HAP-1 (cell line): ENCODE measurements at regions not wholly inside any gene's neighbourhood (a gene's known extent, or its start where the extent isn't known, plus 50 kb on each side); places are given as distances from the start of the nearest gene placed in this dataset.

Experiments used
- DNase-seq, 2 experiments: peaks; one replicate each; pipeline ENCODE4 v3.0.0-alpha.2; 2016 to 2020; ENCODE audit warnings: low spot score in 2 of 2
- H3K27me3 ChIP-seq: fragments of 250-450 bp; sonication (Bioruptor Pico); 2 replicates; pipeline ENCODE4 v1.5.1; 2020; ENCODE audit warnings: low read depth, mild to moderate bottlenecking, moderate library complexity
- H3K36me3 ChIP-seq: fragments of 250-450 bp; sonication (Bioruptor Pico); replicated peaks from 2 replicates; pipeline ENCODE4 v1.5.1; 2020; ENCODE audit warnings: mild to moderate bottlenecking
- H3K4me1 ChIP-seq: fragments of 250-450 bp; sonication (Bioruptor Pico); 2 replicates; pipeline ENCODE4 v1.5.1; 2020; ENCODE audit warnings: mild to moderate bottlenecking
- H3K4me3 ChIP-seq: fragments of 250-450 bp; sonication (Bioruptor Pico); 2 replicates; pipeline ENCODE4 v1.5.1; 2020; ENCODE audit warnings: mild to moderate bottlenecking, moderate library complexity
- H3K9me3 ChIP-seq: fragments of 250-450 bp; sonication (Bioruptor Pico); 2 replicates; pipeline ENCODE4 v1.5.1; 2020; ENCODE audit warnings: mild to moderate bottlenecking, moderate library complexity
- in situ Hi-C: fragments of 300-500 bp; cut with MboI; formaldehyde crosslinking; loops from 3 replicates; pipeline ENCODE4 v1.14.3; 2020; ENCODE audit warnings: low sequenced_read_pairs, inconsistent platforms, mixed read lengths

DNA sequence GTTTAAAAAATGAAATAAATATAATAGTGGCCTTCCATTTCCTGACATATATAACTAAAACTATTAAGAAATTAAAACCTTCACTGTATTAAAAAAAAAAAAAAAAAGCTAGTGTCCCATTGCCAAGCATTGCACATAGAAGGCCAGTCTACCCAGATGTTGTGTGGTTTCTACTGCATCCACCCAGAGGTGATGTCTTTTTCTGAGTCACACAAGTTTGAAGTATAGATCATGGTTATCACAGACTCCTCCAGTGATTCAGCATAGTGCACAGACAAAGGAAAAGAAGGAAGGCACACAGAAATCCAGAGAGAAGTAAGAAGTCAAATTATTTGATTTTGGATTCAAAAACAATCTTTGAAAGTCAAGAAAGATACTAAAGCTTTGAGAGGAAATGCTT, 429.0 kb downstream of the ETV1 start:
- no peak for DNase-seq
- no peaks in the 10 kb centered on the region for H3K9me3 ChIP-seq
- H3K4me3 ChIP-seq: no peak overlapping the region
- H3K36me3 ChIP-seq: no peaks in the 10 kb centered on the region
- no peaks in the 10 kb centered on the region for H3K27me3 ChIP-seq
- no peaks in the 10 kb centered on the region for H3K4me1 ChIP-seq
- in situ Hi-C loops: no loop called here

DNA sequence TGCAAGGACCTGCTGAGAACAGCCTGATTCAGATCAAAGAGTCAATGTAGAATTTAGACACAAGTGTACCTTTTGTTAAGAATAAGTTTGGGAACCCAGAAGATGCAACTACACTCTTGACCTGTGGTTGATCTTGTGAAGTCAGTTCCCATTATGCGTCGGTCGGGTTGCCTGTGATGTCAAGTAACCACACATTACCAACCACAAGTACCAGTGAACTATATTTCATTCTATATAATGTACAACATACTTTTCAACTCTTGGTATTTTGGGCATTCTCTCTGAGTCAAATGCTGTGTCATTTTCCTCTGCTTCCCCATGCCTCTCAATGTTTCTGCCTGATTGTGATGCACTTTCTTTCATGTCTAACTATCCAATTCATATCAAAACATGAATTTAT, 426.2 kb downstream of the ETV1 start:
- H3K4me3 ChIP-seq: no peak overlapping the region
- no peak for DNase-seq
- no peaks in the 10 kb centered on the region for H3K27me3 ChIP-seq
- in situ Hi-C loops: no loop called here
- H3K4me1 ChIP-seq: no peaks in the 10 kb centered on the region
- no peaks in the 10 kb centered on the region for H3K36me3 ChIP-seq
- H3K9me3 ChIP-seq: no peaks in the 10 kb centered on the region

DNA sequence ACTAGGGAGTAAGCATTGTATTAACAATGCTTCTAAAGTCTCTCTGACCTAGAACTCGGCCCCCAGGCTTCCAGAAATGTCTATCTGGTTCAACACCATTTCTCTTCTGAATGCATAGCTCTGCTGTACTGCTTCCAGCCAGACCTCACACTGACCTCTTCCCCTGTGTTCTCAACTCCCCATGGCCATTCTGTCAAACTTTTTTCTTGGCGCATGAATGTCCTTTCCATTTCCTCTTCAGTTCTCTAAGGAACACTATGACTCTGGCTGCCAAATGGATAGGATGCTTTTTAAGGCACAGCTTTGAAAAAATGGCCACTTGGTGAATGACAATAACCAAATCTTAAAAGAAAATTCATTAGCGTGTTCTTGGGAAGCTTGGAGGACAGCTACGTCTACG, 425.8 kb downstream of the ETV1 start:
- no peaks in the 10 kb centered on the region for H3K9me3 ChIP-seq
- H3K4me3 ChIP-seq: no peak overlapping the region
- no peaks in the 10 kb centered on the region for H3K4me1 ChIP-seq
- no peaks in the 10 kb centered on the region for H3K36me3 ChIP-seq
- DNase-seq: no peak
- no peaks in the 10 kb centered on the region for H3K27me3 ChIP-seq
- in situ Hi-C loops: no loop called here

DNA sequence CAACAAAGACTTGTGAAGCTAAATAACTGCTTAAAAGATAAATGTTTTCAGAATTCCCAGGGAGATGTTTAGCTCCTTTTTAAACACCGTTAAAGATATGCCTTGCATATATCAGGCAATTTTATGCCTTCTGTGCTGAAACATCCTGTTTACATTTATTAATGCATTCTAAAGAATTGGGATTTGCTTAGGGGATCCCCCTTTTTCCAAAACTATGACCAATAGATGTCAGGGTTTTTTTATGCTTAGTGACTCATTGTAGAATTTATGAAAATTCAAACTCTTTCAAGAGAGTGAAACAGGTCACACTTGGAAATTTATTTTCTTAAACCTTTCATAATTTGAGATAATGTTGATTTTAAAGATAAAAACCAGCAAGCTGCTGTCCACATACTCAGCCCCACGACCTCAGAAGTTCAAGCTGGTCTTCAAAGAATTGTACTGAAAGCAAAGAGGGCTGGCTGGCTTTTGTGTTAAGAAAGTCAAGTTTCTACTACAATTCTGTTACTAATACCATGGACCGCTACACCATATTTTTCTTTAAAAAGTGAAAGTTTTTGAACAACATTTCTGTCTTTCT, 411.8 kb downstream of the ETV1 start:
- DNase-seq: no peak
- in situ Hi-C loops: no loop called here
- Histone ChIP-seq H3K36me3 (no peaks in the 10 kb centered on the region), H3K4me1 (peaks cover 20% of the 10 kb centered on the region), H3K4me3 (no peak overlapping the region), H3K9me3 (no peaks in the 10 kb centered on the region), H3K27me3 (no peaks in the 10 kb centered on the region)

DNA sequence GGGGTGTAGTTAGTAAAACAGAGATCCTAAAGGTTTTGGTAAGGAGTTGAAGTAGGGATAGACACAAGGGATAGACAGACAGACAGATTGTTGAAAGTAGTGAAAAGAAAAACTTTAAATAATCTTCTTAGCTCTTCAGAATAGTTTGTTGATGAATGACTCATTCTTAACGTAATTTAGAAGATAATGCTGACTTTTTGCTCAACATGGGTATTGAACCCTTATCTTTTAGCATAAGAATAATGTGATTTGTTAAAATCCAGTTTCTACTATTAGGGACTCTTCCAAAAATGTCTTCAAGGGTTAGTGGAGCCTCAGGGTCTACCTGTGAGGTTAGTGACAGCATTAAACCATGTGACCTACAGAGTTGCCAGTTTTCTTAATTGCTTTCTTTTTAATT, 411.2 kb downstream of the ETV1 start:
- DNase-seq: peak in 1 of 2 experiments; percentile 64
- in situ Hi-C loops: no loop called here
- H3K9me3 ChIP-seq: no peaks in the 10 kb centered on the region
- peaks cover 20% of the 10 kb centered on the region for H3K4me1 ChIP-seq
- no peak overlapping the region for H3K4me3 ChIP-seq
- H3K27me3 ChIP-seq: no peaks in the 10 kb centered on the region
- no peaks in the 10 kb centered on the region for H3K36me3 ChIP-seq

DNA sequence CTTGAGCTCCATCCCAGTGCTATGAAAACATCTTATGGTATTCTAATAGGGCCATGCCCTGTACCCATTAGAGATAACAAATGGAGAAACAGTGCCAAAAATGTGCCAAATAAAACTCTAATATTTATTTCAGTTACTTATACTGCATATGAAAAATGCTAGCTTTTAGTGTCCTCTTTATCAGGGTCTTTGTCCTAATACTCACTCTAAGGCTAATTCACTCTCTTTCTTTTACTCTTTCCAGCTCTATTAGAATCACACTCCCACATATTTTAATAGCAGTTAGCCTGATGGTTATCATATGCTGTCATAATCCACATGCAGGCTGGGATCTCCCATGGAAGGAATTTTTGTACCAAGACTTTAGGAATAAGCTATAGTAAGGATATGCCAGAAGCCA, 408.4 kb downstream of the ETV1 start:
- no peak overlapping the region for H3K4me3 ChIP-seq
- in situ Hi-C loops: no loop called here
- DNase-seq: no peak
- no peaks in the 10 kb centered on the region for H3K9me3 ChIP-seq
- peaks cover 20% of the 10 kb centered on the region for H3K4me1 ChIP-seq
- no peaks in the 10 kb centered on the region for H3K27me3 ChIP-seq
- H3K36me3 ChIP-seq: no peaks in the 10 kb centered on the region

DNA sequence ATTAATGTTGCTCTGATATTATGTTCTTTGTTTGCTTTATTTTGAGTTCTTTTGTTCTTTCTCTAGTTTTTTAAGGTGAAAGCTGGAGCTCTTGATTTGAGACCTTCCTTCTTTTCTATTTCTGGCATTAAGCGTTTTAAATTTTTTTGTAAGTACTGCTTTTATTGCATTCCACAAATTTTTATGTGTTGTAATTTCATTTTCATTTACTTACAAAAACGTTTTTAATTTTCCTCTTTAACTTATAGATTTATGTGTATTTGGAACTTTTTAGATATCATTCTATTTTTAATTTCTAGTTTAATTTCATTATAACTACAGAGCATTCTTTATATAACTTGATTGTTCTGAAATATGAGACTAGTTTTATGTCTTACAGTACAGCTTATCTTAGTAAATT, 395.6 kb downstream of the ETV1 start:
- in situ Hi-C loops: no loop called here
- no peaks in the 10 kb centered on the region for H3K4me1 ChIP-seq
- H3K4me3 ChIP-seq: no peak overlapping the region
- DNase-seq: no peak
- no peaks in the 10 kb centered on the region for H3K27me3 ChIP-seq
- H3K36me3 ChIP-seq: no peaks in the 10 kb centered on the region
- no peaks in the 10 kb centered on the region for H3K9me3 ChIP-seq

DNA sequence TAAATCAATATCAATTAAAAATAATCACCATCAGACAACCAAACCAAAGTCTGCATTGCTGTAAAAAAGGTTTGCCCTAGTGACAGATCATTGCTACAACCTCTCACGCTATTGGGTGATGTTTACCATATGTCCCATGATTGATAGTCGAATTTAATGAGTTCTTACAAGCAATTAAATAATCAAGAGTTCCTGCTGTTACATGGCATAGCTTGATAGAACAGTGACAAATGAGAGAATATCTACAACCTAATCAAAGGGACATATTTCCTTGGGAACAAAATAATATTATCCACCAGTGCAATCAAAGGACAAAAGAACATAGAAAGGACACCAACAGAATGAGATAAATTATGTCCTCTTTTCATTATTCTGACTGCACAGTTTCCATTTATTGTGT, 387.4 kb downstream of the ETV1 start:
- DNase-seq: no peak
- Histone ChIP-seq H3K4me3 (no peak overlapping the region), H3K4me1 (no peaks in the 10 kb centered on the region), H3K9me3 (no peaks in the 10 kb centered on the region), H3K36me3 (no peaks in the 10 kb centered on the region), H3K27me3 (0 out of 2 replicates have a peak, but pooled peaks cover 2% of the 10 kb centered on the region)
- in situ Hi-C loops: no loop called here

DNA sequence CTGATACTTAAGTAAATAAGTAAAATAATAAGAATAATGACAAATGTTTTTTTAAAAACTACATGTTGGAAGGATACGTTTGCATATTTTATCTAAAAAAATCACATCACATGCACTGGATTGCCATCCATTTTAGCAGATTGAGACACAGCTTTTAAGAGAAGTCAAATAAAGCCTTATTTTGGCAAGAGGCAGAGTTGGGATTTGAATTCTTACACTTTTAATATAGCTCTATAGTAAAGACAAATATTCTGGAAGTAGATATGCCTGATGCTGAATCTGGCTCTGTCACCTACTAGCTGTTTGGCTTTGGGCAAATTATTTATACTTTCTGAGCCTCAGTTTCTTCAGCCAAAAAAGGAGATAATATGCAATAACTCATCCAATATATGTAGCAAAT, 386.4 kb downstream of the ETV1 start:
- Histone ChIP-seq H3K4me3 (no peak overlapping the region), H3K4me1 (no peaks in the 10 kb centered on the region), H3K36me3 (no peaks in the 10 kb centered on the region), H3K9me3 (no peaks in the 10 kb centered on the region), H3K27me3 (0 out of 2 replicates have a peak, but pooled peaks cover 2% of the 10 kb centered on the region)
- in situ Hi-C loops: no loop called here
- no peak for DNase-seq

DNA sequence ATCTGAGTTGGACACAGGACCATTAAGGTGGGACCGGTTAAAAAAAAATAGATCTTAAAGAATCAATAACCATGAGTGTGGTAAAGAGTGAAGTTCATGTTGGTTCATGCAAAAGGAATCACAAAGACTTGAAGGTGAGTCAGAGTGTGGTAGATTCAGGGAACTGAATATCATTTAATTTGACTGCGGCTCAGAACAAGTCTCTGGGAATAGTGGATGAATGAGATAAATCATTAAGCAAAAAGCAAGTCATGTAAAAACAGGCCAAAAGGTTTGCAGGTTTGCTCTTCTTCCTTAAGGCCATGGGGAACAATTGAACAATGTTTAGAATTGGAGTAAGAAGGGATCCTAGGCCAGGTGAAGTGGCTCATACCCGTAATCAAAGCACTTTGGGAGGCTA, 385.8 kb downstream of the ETV1 start:
- Histone ChIP-seq H3K36me3 (no peaks in the 10 kb centered on the region), H3K9me3 (no peaks in the 10 kb centered on the region), H3K27me3 (0 out of 2 replicates have a peak, but pooled peaks cover 2% of the 10 kb centered on the region), H3K4me3 (no peak overlapping the region), H3K4me1 (no peaks in the 10 kb centered on the region)
- no peak for DNase-seq
- in situ Hi-C loops: no loop called here

DNA sequence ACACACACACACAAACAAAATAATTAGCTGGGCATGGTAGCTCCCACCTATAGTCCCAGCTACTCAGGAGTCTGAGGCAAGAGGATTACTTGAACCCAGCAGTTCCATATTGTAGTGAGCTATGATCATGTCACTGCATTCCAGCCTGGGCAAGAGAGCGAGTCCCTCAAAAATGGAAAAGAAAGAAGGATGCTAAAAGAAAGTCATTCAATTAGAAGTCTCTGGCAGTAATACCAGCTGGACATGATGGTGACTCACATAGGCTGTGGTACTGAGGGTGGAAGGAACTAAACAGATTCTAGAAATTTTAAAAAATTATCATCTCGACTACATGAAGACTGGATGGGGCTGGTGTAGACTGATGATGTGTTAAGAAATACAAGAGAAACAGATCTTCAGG, 385.3 kb downstream of the ETV1 start:
- no peak overlapping the region for H3K4me3 ChIP-seq
- H3K4me1 ChIP-seq: no peaks in the 10 kb centered on the region
- no peaks in the 10 kb centered on the region for H3K9me3 ChIP-seq
- H3K36me3 ChIP-seq: no peaks in the 10 kb centered on the region
- 0 out of 2 replicates have a peak, but pooled peaks cover 2% of the 10 kb centered on the region for H3K27me3 ChIP-seq
- in situ Hi-C loops: no loop called here
- DNase-seq: no peak

DNA sequence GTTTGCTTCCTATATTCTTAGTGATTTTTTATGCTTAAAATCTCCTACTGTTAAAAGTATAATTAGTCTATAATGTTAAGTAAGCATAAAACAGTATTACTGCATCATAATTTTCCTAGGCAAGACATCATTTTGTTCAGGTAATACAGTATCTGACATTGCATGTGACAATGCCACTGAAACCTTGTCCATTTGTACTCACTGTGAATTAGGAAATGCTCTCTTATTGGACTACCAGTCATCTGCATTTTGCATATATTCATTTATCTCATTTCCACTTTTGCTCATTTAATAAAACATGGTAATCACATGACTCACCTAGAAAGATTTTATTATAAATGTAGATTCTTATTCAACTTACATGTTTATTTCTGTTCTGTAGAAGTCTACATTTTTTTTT, 379.1 kb downstream of the ETV1 start:
- in situ Hi-C loops: no loop called here
- Histone ChIP-seq H3K9me3 (no peaks in the 10 kb centered on the region), H3K36me3 (no peaks in the 10 kb centered on the region), H3K4me3 (no peak overlapping the region), H3K27me3 (no peaks in the 10 kb centered on the region), H3K4me1 (no peaks in the 10 kb centered on the region)
- no peak for DNase-seq

DNA sequence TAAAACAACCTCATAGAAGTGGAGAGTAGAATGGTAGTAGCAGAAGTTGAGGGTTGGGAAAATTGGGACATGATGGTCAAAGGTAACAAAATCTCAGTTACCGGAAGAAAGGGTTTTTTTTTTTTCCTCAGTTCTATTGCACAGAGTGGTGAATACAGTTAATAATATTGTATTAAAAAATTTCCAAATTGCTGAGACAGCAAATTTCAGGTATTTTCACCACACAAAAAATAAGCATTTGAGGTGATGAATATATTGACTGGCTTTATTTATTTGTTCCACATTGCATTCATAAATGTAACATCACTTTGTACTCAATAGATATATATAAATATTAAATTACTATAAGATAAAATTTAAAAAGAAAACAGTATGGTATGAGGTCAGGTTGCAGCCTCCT, 373.8 kb downstream of the ETV1 start:
- in situ Hi-C loops: no loop called here
- no peaks in the 10 kb centered on the region for H3K36me3 ChIP-seq
- H3K4me3 ChIP-seq: no peak overlapping the region
- no peaks in the 10 kb centered on the region for H3K27me3 ChIP-seq
- H3K9me3 ChIP-seq: no peaks in the 10 kb centered on the region
- H3K4me1 ChIP-seq: no peaks in the 10 kb centered on the region
- no peak for DNase-seq

DNA sequence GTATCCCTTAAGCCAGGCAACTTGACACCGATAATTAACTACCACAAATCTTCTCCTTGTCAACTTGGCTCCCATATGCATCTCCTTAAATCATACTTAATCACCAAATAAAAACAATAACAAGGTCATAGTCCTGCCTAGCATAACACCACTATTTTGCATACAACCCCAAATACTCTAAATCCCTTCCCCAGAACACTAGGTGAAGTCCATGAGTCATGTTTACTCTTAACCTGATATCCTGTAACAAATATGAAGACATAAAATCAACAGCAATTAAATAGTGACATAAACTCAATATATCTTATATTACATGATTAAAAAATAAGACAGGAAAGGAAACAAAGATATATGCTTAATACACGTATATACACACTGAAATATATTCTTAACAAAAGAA, 362.0 kb downstream of the ETV1 start:
- H3K4me3 ChIP-seq: no peak overlapping the region
- no peaks in the 10 kb centered on the region for H3K36me3 ChIP-seq
- no peaks in the 10 kb centered on the region for H3K9me3 ChIP-seq
- H3K4me1 ChIP-seq: no peaks in the 10 kb centered on the region
- no peaks in the 10 kb centered on the region for H3K27me3 ChIP-seq
- in situ Hi-C loops: no loop called here
- no peak for DNase-seq

DNA sequence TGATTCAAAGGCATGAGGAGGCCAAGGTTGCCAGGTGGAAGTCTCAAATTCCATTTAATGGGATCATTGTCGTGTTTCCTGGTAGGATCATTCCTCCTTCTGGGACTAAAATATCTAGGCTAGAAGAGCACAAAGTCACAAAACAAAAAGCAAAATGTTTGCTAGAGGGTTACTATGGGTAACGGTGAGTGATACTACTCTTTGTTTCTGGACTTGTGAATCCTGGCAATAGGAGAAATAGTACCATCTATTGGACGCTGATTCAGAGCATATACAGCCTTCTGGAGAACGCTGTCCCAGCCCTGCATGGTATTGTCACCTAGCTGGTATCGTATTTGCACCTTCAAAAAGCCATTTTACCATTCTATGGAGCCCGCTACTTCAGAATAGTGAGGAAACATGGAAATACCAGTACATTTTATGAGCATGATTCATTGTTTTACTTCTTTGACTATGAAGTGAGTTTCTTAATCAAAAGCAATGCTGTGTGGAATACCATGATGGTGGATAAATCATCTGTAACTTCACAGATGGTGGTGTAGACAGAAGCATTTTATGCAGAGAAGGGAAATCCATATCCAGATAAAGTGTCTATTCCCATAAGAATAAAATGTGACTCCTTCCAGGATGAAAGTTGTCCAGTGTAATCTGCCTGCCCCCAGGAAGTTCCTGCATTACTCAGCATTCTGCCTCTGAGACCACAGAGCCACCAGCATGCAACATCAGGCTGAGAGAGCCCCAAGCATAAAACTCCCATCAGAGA, 361.0 kb downstream of the ETV1 start:
- in situ Hi-C loops: no loop called here
- no peaks in the 10 kb centered on the region for H3K4me1 ChIP-seq
- no peaks in the 10 kb centered on the region for H3K36me3 ChIP-seq
- no peak overlapping the region for H3K4me3 ChIP-seq
- no peaks in the 10 kb centered on the region for H3K27me3 ChIP-seq
- DNase-seq: no peak
- H3K9me3 ChIP-seq: no peaks in the 10 kb centered on the region
